Activated naive CD4-positive, alpha-beta T cell treated with anti-CD3 and anti-CD28 coated beads for 36 hours (primary cell): ENCODE measurements at regions not wholly inside any gene's neighbourhood (a gene's known extent, or its start where the extent isn't known, plus 50 kb on each side); places are given as distances from the start of the nearest gene placed in this dataset.
"Not testable (repeated sequence)": the region's sequence is repeated elsewhere in the genome, so short reads cannot be mapped to it uniquely, and the experiment has no call there.

ENCODE experiments used
- CTCF ChIA-PET: fragments of 350-600 bp; sonication (Branson Sonifier 250); formaldehyde crosslinking; loops from one replicate; lab custom pipeline; 2021; ENCODE audit warnings: antibody characterized with exemption; lab: Charles Lee
- DNase-seq: peaks from one replicate; pipeline ENCODE4 v3.0.0-alpha.2; 2020
- H3K27ac Mint-ChIP-seq: one replicate; pipeline ENCODE4 v1.8.0; 2021; ENCODE audit warnings: mild to moderate bottlenecking, mixed read lengths
- H3K27me3 Mint-ChIP-seq: one replicate; pipeline ENCODE4 v1.8.0; 2021; ENCODE audit warnings: low read depth, mixed read lengths
- H3K36me3 Mint-ChIP-seq: one replicate; pipeline ENCODE4 v1.8.0; 2021; ENCODE audit warnings: low read depth, mixed read lengths
- H3K4me1 Mint-ChIP-seq: one replicate; pipeline ENCODE4 v1.8.0; 2021; ENCODE audit warnings: low read depth, mixed read lengths
- H3K4me3 Mint-ChIP-seq: one replicate; pipeline ENCODE4 v1.8.0; 2021; ENCODE audit warnings: mild to moderate bottlenecking, moderate library complexity, mixed read lengths
- H3K9me3 Mint-ChIP-seq: one replicate; pipeline ENCODE4 v1.8.0; 2021; ENCODE audit warnings: mixed read lengths
- intact Hi-C: fragments of 100-400 bp; cut with micrococcal nuclease; formaldehyde crosslinking; loops from one replicate; pipeline ENCODE4 v1.15.1; 2023

- no peaks in the 10 kb centered on the region for H3K4me1 Mint-ChIP-seq
Observed at GRCh38 chr10:21463436-21463835, 62.0 kb downstream of the SKIDA1 start.

GRCh38 chr10:21458126-21458871, 67.2 kb downstream of the SKIDA1 start:
- Mint-ChIP-seq H3K27me3 (peaks cover 5% of the 10 kb centered on the region), H3K9me3 (no peaks in the 10 kb centered on the region), H3K4me3 (no peak overlapping the region), H3K27ac (no peak overlapping the region), H3K4me1 (no peaks in the 10 kb centered on the region), H3K36me3 (no peaks in the 10 kb centered on the region)
- no peak for DNase-seq
- intact Hi-C loops: no loop called here
- CTCF ChIA-PET: no interaction called here

More at GRCh38 chr10:21463436-21463835, 62.0 kb downstream of the SKIDA1 start:
- DNase-seq: no peak
- H3K27me3 Mint-ChIP-seq: peaks cover 2% of the 10 kb centered on the region
- intact Hi-C loops: no loop called here
- no peaks in the 10 kb centered on the region for H3K36me3 Mint-ChIP-seq
- no peak overlapping the region for H3K4me3 Mint-ChIP-seq
- H3K27ac Mint-ChIP-seq: no peak overlapping the region
- H3K9me3 Mint-ChIP-seq: no peaks in the 10 kb centered on the region
- CTCF ChIA-PET: no interaction called here

GRCh38 chr10:21456160-21456559, 69.3 kb downstream of the SKIDA1 start:
- intact Hi-C loops: no loop called here
- Mint-ChIP-seq H3K4me3 (no peak overlapping the region), H3K27ac (no peak overlapping the region), H3K9me3 (no peaks in the 10 kb centered on the region), H3K27me3 (peaks cover 3% of the 10 kb centered on the region), H3K36me3 (no peaks in the 10 kb centered on the region), H3K4me1 (no peaks in the 10 kb centered on the region)
- CTCF ChIA-PET: no interaction called here
- DNase-seq: no peak

- Mint-ChIP-seq H3K9me3 (no peaks in the 10 kb centered on the region), H3K27ac (no peak overlapping the region), H3K27me3 (peaks cover 7% of the 10 kb centered on the region), H3K4me1 (no peaks in the 10 kb centered on the region), H3K4me3 (no peak overlapping the region), H3K36me3 (no peaks in the 10 kb centered on the region)
- intact Hi-C loops: no loop called here
- DNase-seq: no peak
- CTCF ChIA-PET: no interaction called here
Observed at GRCh38 chr10:21452203-21452602, 73.3 kb downstream of the SKIDA1 start.

GRCh38 chr10:21449288-21449966, 76.1 kb downstream of the SKIDA1 start:
- peaks cover 6% of the 10 kb centered on the region for H3K27me3 Mint-ChIP-seq
- no peak overlapping the region for H3K4me3 Mint-ChIP-seq
- intact Hi-C loops: no loop called here
- CTCF ChIA-PET: no interaction called here
- no peak overlapping the region for H3K27ac Mint-ChIP-seq
- H3K9me3 Mint-ChIP-seq: no peaks in the 10 kb centered on the region
- H3K36me3 Mint-ChIP-seq: no peaks in the 10 kb centered on the region
- H3K4me1 Mint-ChIP-seq: no peaks in the 10 kb centered on the region
- DNase-seq: no peak

GRCh38 chr10:21445163-21445562, 80.3 kb downstream of the SKIDA1 start:
- Mint-ChIP-seq H3K27ac (no peak overlapping the region), H3K4me3 (no peak overlapping the region), H3K4me1 (no peaks in the 10 kb centered on the region), H3K27me3 (peaks cover 4% of the 10 kb centered on the region), H3K9me3 (no peaks in the 10 kb centered on the region), H3K36me3 (no peaks in the 10 kb centered on the region)
- DNase-seq: no peak
- intact Hi-C loops: no loop called here
- CTCF ChIA-PET: no interaction called here

- Mint-ChIP-seq H3K4me3 (no peak overlapping the region), H3K4me1 (no peaks in the 10 kb centered on the region), H3K27ac (no peak overlapping the region), H3K27me3 (no peaks in the 10 kb centered on the region), H3K36me3 (no peaks in the 10 kb centered on the region), H3K9me3 (no peaks in the 10 kb centered on the region)
- DNase-seq: no peak
- CTCF ChIA-PET: no interaction called here
- intact Hi-C loops: no loop called here
Observed at GRCh38 chr10:21441625-21442024, 83.9 kb downstream of the SKIDA1 start.

- intact Hi-C loops, H3K4me1 Mint-ChIP-seq, H3K9me3 Mint-ChIP-seq, H3K4me3 Mint-ChIP-seq, H3K36me3 Mint-ChIP-seq, H3K27me3 Mint-ChIP-seq, DNase-seq, H3K27ac Mint-ChIP-seq: not testable (repeated sequence)
- CTCF ChIA-PET: interaction anchor here (0.6 kb wide), 1 partner anchor 514 kb away, joined by 5 read pairs; no protein-coding TSS in a partner anchor
Observed at GRCh38 chr10:21438914-21439313, 86.6 kb downstream of the SKIDA1 start.

GRCh38 chr10:21437770-21438382, 87.6 kb downstream of the SKIDA1 start:
- Mint-ChIP-seq H3K4me3 (no peak overlapping the region), H3K9me3 (no peaks in the 10 kb centered on the region), H3K27me3 (no peaks in the 10 kb centered on the region), H3K27ac (no peak overlapping the region), H3K4me1 (no peaks in the 10 kb centered on the region), H3K36me3 (no peaks in the 10 kb centered on the region)
- intact Hi-C loops: no loop called here
- DNase-seq: no peak
- CTCF ChIA-PET: no interaction called here

GRCh38 chr10:21432266-21432665, 93.2 kb downstream of the SKIDA1 start:
- peaks cover 2% of the 10 kb centered on the region for H3K9me3 Mint-ChIP-seq
- no peaks in the 10 kb centered on the region for H3K27me3 Mint-ChIP-seq
- no peak overlapping the region for H3K27ac Mint-ChIP-seq
- no peak for DNase-seq
- no peak overlapping the region for H3K4me3 Mint-ChIP-seq
- CTCF ChIA-PET: no interaction called here
- H3K4me1 Mint-ChIP-seq: no peaks in the 10 kb centered on the region
- intact Hi-C loops: no loop called here
- H3K36me3 Mint-ChIP-seq: no peaks in the 10 kb centered on the region

- peaks cover 2% of the 10 kb centered on the region for H3K9me3 Mint-ChIP-seq
- CTCF ChIA-PET: no interaction called here
- intact Hi-C loops: no loop called here
- no peaks in the 10 kb centered on the region for H3K4me1 Mint-ChIP-seq
- DNase-seq: no peak
- H3K27ac Mint-ChIP-seq: no peak overlapping the region
- H3K4me3 Mint-ChIP-seq: no peak overlapping the region
- no peaks in the 10 kb centered on the region for H3K27me3 Mint-ChIP-seq
- no peaks in the 10 kb centered on the region for H3K36me3 Mint-ChIP-seq
Observed at GRCh38 chr10:21431799-21432198, 93.7 kb downstream of the SKIDA1 start.

GRCh38 chr10:21427804-21428481, 97.5 kb downstream of the SKIDA1 start:
- Mint-ChIP-seq H3K27ac (peak overlapping the region; percentile 74), H3K4me3 (no peak overlapping the region), H3K27me3 (no peaks in the 10 kb centered on the region), H3K36me3 (no peaks in the 10 kb centered on the region), H3K9me3 (peaks cover 2% of the 10 kb centered on the region), H3K4me1 (no peaks in the 10 kb centered on the region)
- CTCF ChIA-PET: no interaction called here
- intact Hi-C loops: no loop called here
- peak; percentile 6 for DNase-seq
